IMR-90 (cell line): ENCODE measurements at regions not wholly inside any gene's neighbourhood (a gene's known extent, or its start where the extent isn't known, plus 50 kb on each side); places are given as distances from the start of the nearest gene placed in this dataset.

Experiments
- ATAC-seq: fragments of 200-7000 bp; cut with Tn5 transposase; 2 replicates; pipeline ENCODE4 v1.9.1; 2020; ENCODE audit warnings: low read depth, mild to moderate bottlenecking, moderate library complexity
- BruUV-seq: library from RNA; stranded (reverse); fragments of 400-500 nt; replicated peaks from 2 replicates; lab custom pipeline; 2021; lab: Mats Ljungman, UMichigan
- CTCF ChIA-PET: fragments of 300-600 bp; formaldehyde crosslinking; extraction: SDS; loops from one replicate; lab custom pipeline; 2021; ENCODE audit warnings: antibody characterized with exemption; lab: Yijun Ruan, JAX
- POLR2A ChIA-PET: fragments of 300-600 bp; sonication (Branson Sonifier 250); formaldehyde crosslinking; loops from one replicate; lab custom pipeline; 2022; ENCODE audit warnings: antibody characterized with exemption; ENCODE audit not compliant: unreplicated experiment; lab: Charles Lee
- DNase-seq: peaks from one replicate; pipeline ENCODE4 v3.0.0; 2013
- H2AFZ ChIP-seq: replicated peaks from 2 replicates; pipeline ENCODE3; 2013; ENCODE audit warnings: low read length, mild to moderate bottlenecking; ENCODE audit not compliant: poor library complexity
- H2AK5ac ChIP-seq: 2 replicates; pipeline ENCODE4 v1.6.1; 2013; ENCODE audit warnings: low read depth, low read length, inconsistent platforms
- H2AK9ac ChIP-seq: replicated peaks from 2 replicates; pipeline ENCODE3; 2013; ENCODE audit warnings: mild to moderate bottlenecking, low read depth, low read length, moderate library complexity; ENCODE audit not compliant: poor library complexity
- H2BK120ac ChIP-seq: 2 replicates; pipeline ENCODE4 v1.6.1; 2013; ENCODE audit warnings: low read depth, low read length, inconsistent platforms
- H2BK15ac ChIP-seq: 3 replicates; pipeline ENCODE4 v1.6.1; 2013; ENCODE audit warnings: low read depth, low read length, inconsistent platforms
- H2BK20ac ChIP-seq: 2 replicates; pipeline ENCODE4 v1.6.1; 2013; ENCODE audit warnings: low read depth, mild to moderate bottlenecking, inconsistent platforms, low read length, moderate library complexity
- H2BK5ac ChIP-seq: 2 replicates; pipeline ENCODE4 v1.6.1; 2013; ENCODE audit warnings: mild to moderate bottlenecking, low read depth, low read length, inconsistent platforms; ENCODE audit not compliant: poor library complexity, severe bottlenecking
- H3K14ac ChIP-seq: replicated peaks from 2 replicates; pipeline ENCODE4 v1.6.1; 2013; ENCODE audit warnings: low read depth, low read length, inconsistent platforms
- H3K18ac ChIP-seq: 2 replicates; pipeline ENCODE4 v1.6.1; 2013; ENCODE audit warnings: low read depth, low read length, control low read depth
- H3K23ac ChIP-seq: 2 replicates; pipeline ENCODE4 v1.6.1; 2013; ENCODE audit warnings: low read depth, low read length, inconsistent platforms
- H3K27ac ChIP-seq: 2 replicates; pipeline ENCODE4 v1.5.1; 2013; ENCODE audit warnings: mild to moderate bottlenecking, control low read depth, low read length; ENCODE audit not compliant: insufficient read depth
- H3K27me3 ChIP-seq: 2 replicates; pipeline ENCODE4 v1.6.1; 2013; ENCODE audit warnings: low read length; ENCODE audit not compliant: control insufficient read depth, insufficient read depth
- H3K36me3 ChIP-seq: 2 replicates; pipeline ENCODE4 v1.6.1; 2013; ENCODE audit warnings: low read length, mixed read lengths; ENCODE audit not compliant: control insufficient read depth, insufficient read depth
- H3K4ac ChIP-seq: 2 replicates; pipeline ENCODE4 v1.6.1; 2013; ENCODE audit warnings: low read depth, low read length, inconsistent platforms
- H3K4me1 ChIP-seq: 2 replicates; pipeline ENCODE4 v1.6.1; 2013; ENCODE audit warnings: low read length, mixed read lengths; ENCODE audit not compliant: control insufficient read depth, insufficient read depth
- H3K4me2 ChIP-seq: 2 replicates; pipeline ENCODE4 v1.6.1; 2013; ENCODE audit warnings: low read depth, mild to moderate bottlenecking, control low read depth, low read length, moderate library complexity
- H3K4me3 ChIP-seq: 2 replicates; pipeline ENCODE4 v1.5.1; 2013; ENCODE audit warnings: low read depth, mild to moderate bottlenecking, control low read depth, low read length, moderate library complexity; ENCODE audit not compliant: insufficient read depth
- H3K56ac ChIP-seq: 2 replicates; pipeline ENCODE4 v1.6.1; 2013; ENCODE audit warnings: low read length, inconsistent platforms; ENCODE audit not compliant: insufficient read depth; ENCODE audit errors: extremely low read depth
- H3K79me1 ChIP-seq, 2 experiments: 2 replicates each; pipeline ENCODE4 v1.6.1; 2013; ENCODE audit warnings: low read length in 2 of 2, inconsistent platforms in 1 of 2, low read depth in 1 of 2
- H3K9ac ChIP-seq: 2 replicates; pipeline ENCODE4 v1.6.1; 2013; ENCODE audit warnings: low read depth, low read length, control low read depth
- H3K9me1 ChIP-seq: 2 replicates; pipeline ENCODE4 v1.6.1; 2013; ENCODE audit warnings: low read length, inconsistent platforms; ENCODE audit not compliant: insufficient read depth
- H3K9me3 ChIP-seq: 2 replicates; pipeline ENCODE4 v1.6.1; 2013; ENCODE audit warnings: low read length; ENCODE audit not compliant: control insufficient read depth, insufficient read depth
- H4K20me1 ChIP-seq: 2 replicates; pipeline ENCODE4 v1.6.1; 2013; ENCODE audit warnings: low read length, inconsistent platforms; ENCODE audit not compliant: insufficient read depth
- H4K5ac ChIP-seq: 2 replicates; pipeline ENCODE4 v1.6.1; 2013; ENCODE audit warnings: mild to moderate bottlenecking, low read depth, low read length, control low read depth
- H4K8ac ChIP-seq, 2 experiments: 2 replicates each; pipeline ENCODE4 v1.6.1; 2013; ENCODE audit warnings: low read depth in 2 of 2, low read length in 2 of 2, control low read depth in 1 of 2, inconsistent platforms in 1 of 2
- H4K91ac ChIP-seq: 2 replicates; pipeline ENCODE4 v1.6.1; 2013; ENCODE audit warnings: low read depth, low read length, inconsistent platforms; ENCODE audit not compliant: insufficient read depth
- CHD1 ChIP-seq: IDR thresholded peaks from 2 replicates; pipeline ENCODE4 v1.6.1; 2012; ENCODE audit warnings: low read depth, low read length, improper control_type of control experiment
- CTCF ChIP-seq: conservative IDR thresholded peaks from 2 replicates; pipeline ENCODE4 v1.5.1; 2012; ENCODE audit warnings: mild to moderate bottlenecking, low read depth, low read length, improper control_type of control experiment
- ELK1 ChIP-seq: fragments of 150-350 bp; IDR thresholded peaks from 2 replicates; pipeline ENCODE4 v1.6.1; 2016; ENCODE audit warnings: low read depth, mild to moderate bottlenecking, low read length, moderate library complexity, borderline replicate concordance
- POLR2A ChIP-seq: IDR thresholded peaks from 2 replicates; pipeline ENCODE4 v1.6.1; 2012; ENCODE audit warnings: mild to moderate bottlenecking, low read depth, low read length
- WGBS, 2 experiments: methylation state at CpG; one replicate each; pipeline versions ENCODE4 v1.1.5 to v1.1.7; 2013; ENCODE audit warnings: missing lambda C conversion rate in 2 of 2; ENCODE audit not compliant: insufficient read length in 1 of 2; ENCODE audit errors: extremely low coverage in 2 of 2; 5-methylcytosine and 5-hydroxymethylcytosine counted together
- dilution Hi-C: fragments of 300-500 bp; cut with HindIII; formaldehyde crosslinking; loops from one replicate; pipeline ENCODE4 v1.14.3; 2018; ENCODE audit warnings: low sequenced_read_pairs; ENCODE audit not compliant: unreplicated experiment
- in situ Hi-C: fragments of 300-500 bp; cut with MboI; formaldehyde crosslinking; loops from 3 replicates; pipeline ENCODE4 v1.14.3; 2019; ENCODE audit warnings: low sequenced_read_pairs, inconsistent platforms, mixed read lengths
- intact Hi-C: fragments of 100-400 bp; cut with micrococcal nuclease; formaldehyde crosslinking; loops from 2 replicates; pipeline ENCODE4 v1.10.0; 2022

GRCh38 chr2:16900405-16901025 lies 234.9 kb upstream of the CYRIA start:
- TF ChIP-seq POLR2A: no peak
- TF ChIP-seq CHD1: no peak
- TF ChIP-seq ELK1: no peak
- peak; percentile 30 for TF ChIP-seq CTCF
- H3K4me3 ChIP-seq: no peak overlapping the region
- intact Hi-C loops: no loop called here
- no peak overlapping the region for H2BK20ac ChIP-seq
- no peak for ATAC-seq
- H4K8ac ChIP-seq: no peak overlapping the region
- peaks cover 5% of the 10 kb centered on the region; the same call in 1 of the 2 replicates for H3K9me3 ChIP-seq
- no peaks in the 10 kb centered on the region for H3K27me3 ChIP-seq
- H3K27ac ChIP-seq: no peak overlapping the region
- no peaks in the 10 kb centered on the region for H3K79me1 ChIP-seq
- dilution Hi-C loops: no loop called here
- H3K14ac ChIP-seq: no peak overlapping the region
- H3K4me2 ChIP-seq: no peak overlapping the region
- H2BK5ac ChIP-seq: no peak overlapping the region
- H3K56ac ChIP-seq: no peak overlapping the region
- H3K4ac ChIP-seq: no peak overlapping the region
- no peak overlapping the region for H2BK15ac ChIP-seq
- H2AK5ac ChIP-seq: no peak overlapping the region
- no peak overlapping the region for H4K91ac ChIP-seq
- no peak overlapping the region for H2AK9ac ChIP-seq
- ChIA-PET CTCF (no interaction called here), POLR2A (no interaction called here)
- H3K23ac ChIP-seq: no peak overlapping the region
- H3K9me1 ChIP-seq: no peaks in the 10 kb centered on the region
- H4K5ac ChIP-seq: no peak overlapping the region
- H2BK120ac ChIP-seq: no peak overlapping the region
- no peak overlapping the region for H3K9ac ChIP-seq
- no peaks in the 10 kb centered on the region for H3K4me1 ChIP-seq
- no CpG with 5 or more reads among the region's 6 CpGs for WGBS, 2 experiments
- in situ Hi-C loops: no loop called here
- DNase-seq: no peak
- no peak overlapping the region for H2AFZ ChIP-seq
- BruUV-seq: no TSS peak
- no peak overlapping the region for H3K18ac ChIP-seq
- H4K20me1 ChIP-seq: no peaks in the 10 kb centered on the region
- no peaks in the 10 kb centered on the region for H3K36me3 ChIP-seq
